H1 (cell line): ENCODE measurements at regions not wholly inside any gene's neighbourhood (a gene's known extent, or its start where the extent isn't known, plus 50 kb on each side); places are given as distances from the start of the nearest gene placed in this dataset.

Source experiments
- GABPA ChIP-seq: IDR thresholded peaks from 2 replicates; pipeline ENCODE4 v1.6.1; 2011; ENCODE audit warnings: mild to moderate bottlenecking, low read length, moderate library complexity, borderline replicate concordance; ENCODE audit not compliant: insufficient read depth
- SP1 ChIP-seq: IDR thresholded peaks from 2 replicates; pipeline ENCODE4 v1.6.1; 2011; ENCODE audit warnings: low read depth, low read length
- USF2 ChIP-seq: IDR thresholded peaks from 2 replicates; pipeline ENCODE4 v1.6.1; 2011; ENCODE audit warnings: low read length, improper control_type of control experiment

- TF ChIP-seq USF2, result no peak
- no peak for TF ChIP-seq SP1
- no peak for TF ChIP-seq GABPA
These were observed 150.7 kb upstream of the SHH start (continued) for GRCh38 chr7:155962968-155963300.
